ENCODE measurements at regions not wholly inside any gene's neighbourhood (a gene's known extent, or its start where the extent isn't known, plus 50 kb on each side); places are given as distances from the start of the nearest gene placed in this dataset.

- TF ChIP-seq, protein P1, sequence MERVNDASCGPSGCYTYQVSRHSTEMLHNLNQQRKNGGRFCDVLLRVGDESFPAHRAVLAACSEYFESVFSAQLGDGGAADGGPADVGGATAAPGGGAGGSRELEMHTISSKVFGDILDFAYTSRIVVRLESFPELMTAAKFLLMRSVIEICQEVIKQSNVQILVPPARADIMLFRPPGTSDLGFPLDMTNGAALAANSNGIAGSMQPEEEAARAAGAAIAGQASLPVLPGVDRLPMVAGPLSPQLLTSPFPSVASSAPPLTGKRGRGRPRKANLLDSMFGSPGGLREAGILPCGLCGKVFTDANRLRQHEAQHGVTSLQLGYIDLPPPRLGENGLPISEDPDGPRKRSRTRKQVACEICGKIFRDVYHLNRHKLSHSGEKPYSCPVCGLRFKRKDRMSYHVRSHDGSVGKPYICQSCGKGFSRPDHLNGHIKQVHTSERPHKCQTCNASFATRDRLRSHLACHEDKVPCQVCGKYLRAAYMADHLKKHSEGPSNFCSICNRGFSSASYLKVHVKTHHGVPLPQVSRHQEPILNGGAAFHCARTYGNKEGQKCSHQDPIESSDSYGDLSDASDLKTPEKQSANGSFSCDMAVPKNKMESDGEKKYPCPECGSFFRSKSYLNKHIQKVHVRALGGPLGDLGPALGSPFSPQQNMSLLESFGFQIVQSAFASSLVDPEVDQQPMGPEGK (CRISPR knock-in tag; IDR thresholded peaks at IDR 0.05; ENCODE audit: borderline replicate concordance), result no peak
- TF ChIP-seq ZC3H10 (CRISPR knock-in tag; IDR thresholded peaks at IDR 0.05), result no peak
These were observed 292.4 kb downstream of the MRPS30 start (continued) for GRCh38 chr5:45101146-45101545.

DNA sequence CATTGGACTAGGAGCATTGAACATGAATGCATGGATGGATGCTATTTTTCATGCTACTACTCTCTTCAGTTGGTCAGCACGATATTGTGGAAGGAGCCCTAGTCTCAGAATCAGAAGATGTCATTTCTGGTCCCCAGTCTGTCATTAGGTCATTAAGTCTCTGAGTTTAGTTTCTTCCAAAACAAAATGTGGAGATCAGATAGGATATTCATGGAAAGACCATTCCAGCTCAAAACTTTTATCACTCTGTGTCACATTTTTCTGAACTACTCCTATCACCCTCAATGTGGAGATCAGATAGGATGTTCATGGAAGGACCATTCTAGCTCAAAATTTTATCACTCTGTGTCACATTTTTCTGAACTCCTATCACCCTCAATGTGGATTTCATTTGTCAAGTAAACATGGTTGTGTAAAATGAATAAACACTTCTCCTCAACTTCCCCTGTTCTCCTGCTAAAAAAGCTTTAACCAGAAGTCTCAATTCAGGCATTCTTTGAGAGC, 296.8 kb downstream of the MRPS30 start:
- no peak for TF ChIP-seq TSHZ2 (CRISPR knock-in tag; IDR thresholded peaks at IDR 0.05)
- TF ChIP-seq CSDC2 (CRISPR knock-in tag; IDR thresholded peaks at IDR 0.05), result no peak
- no peak for TF ChIP-seq RARB (CRISPR knock-in tag; IDR thresholded peaks at IDR 0.05)
- no peak for TF ChIP-seq ZNF565 (CRISPR knock-in tag; conservative IDR thresholded peaks at IDR 0.05; ENCODE audit: low read depth)
- no peak for TF ChIP-seq ZNF70 (CRISPR knock-in tag; IDR thresholded peaks at IDR 0.05)
- TF ChIP-seq ARNTL (CRISPR knock-in tag; IDR thresholded peaks at IDR 0.05; ENCODE audit: borderline replicate concordance, low read depth), result no peak
- TF ChIP-seq, protein P2, sequence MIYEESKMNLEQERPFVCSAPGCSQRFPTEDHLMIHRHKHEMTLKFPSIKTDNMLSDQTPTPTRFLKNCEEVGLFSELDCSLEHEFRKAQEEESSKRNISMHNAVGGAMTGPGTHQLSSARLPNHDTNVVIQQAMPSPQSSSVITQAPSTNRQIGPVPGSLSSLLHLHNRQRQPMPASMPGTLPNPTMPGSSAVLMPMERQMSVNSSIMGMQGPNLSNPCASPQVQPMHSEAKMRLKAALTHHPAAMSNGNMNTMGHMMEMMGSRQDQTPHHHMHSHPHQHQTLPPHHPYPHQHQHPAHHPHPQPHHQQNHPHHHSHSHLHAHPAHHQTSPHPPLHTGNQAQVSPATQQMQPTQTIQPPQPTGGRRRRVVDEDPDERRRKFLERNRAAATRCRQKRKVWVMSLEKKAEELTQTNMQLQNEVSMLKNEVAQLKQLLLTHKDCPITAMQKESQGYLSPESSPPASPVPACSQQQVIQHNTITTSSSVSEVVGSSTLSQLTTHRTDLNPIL (CRISPR knock-in tag; IDR thresholded peaks at IDR 0.05; ENCODE audit: low read depth), result no peak
- TF ChIP-seq OSR1 (CRISPR knock-in tag; IDR thresholded peaks at IDR 0.05), result no peak
- no peak for TF ChIP-seq ZFP3 (CRISPR knock-in tag; IDR thresholded peaks at IDR 0.05)
- TF ChIP-seq, protein P3, sequence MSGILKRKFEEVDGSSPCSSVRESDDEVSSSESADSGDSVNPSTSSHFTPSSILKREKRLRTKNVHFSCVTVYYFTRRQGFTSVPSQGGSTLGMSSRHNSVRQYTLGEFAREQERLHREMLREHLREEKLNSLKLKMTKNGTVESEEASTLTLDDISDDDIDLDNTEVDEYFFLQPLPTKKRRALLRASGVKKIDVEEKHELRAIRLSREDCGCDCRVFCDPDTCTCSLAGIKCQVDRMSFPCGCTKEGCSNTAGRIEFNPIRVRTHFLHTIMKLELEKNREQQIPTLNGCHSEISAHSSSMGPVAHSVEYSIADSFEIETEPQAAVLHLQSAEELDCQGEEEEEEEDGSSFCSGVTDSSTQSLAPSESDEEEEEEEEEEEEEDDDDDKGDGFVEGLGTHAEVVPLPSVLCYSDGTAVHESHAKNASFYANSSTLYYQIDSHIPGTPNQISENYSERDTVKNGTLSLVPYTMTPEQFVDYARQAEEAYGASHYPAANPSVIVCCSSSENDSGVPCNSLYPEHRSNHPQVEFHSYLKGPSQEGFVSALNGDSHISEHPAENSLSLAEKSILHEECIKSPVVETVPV (CRISPR knock-in tag; IDR thresholded peaks at IDR 0.05), result no peak
- TF ChIP-seq TCF4 (CRISPR knock-in tag; IDR thresholded peaks at IDR 0.05; ENCODE audit: borderline replicate concordance), result no peak
- TF ChIP-seq, protein P4, sequence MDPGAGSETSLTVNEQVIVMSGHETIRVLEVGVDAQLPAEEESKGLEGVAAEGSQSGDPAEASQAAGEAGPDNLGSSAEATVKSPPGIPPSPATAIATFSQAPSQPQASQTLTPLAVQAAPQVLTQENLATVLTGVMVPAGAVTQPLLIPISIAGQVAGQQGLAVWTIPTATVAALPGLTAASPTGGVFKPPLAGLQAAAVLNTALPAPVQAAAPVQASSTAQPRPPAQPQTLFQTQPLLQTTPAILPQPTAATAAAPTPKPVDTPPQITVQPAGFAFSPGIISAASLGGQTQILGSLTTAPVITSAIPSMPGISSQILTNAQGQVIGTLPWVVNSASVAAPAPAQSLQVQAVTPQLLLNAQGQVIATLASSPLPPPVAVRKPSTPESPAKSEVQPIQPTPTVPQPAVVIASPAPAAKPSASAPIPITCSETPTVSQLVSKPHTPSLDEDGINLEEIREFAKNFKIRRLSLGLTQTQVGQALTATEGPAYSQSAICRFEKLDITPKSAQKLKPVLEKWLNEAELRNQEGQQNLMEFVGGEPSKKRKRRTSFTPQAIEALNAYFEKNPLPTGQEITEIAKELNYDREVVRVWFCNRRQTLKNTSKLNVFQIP (CRISPR knock-in tag; IDR thresholded peaks at IDR 0.05; ENCODE audit: borderline replicate concordance, low read depth), result no peak
- no peak for TF ChIP-seq TOX (CRISPR knock-in tag; IDR thresholded peaks at IDR 0.05; ENCODE audit: borderline replicate concordance)
- TF ChIP-seq ZFP30 (CRISPR knock-in tag; IDR thresholded peaks at IDR 0.05), result no peak
- TF ChIP-seq ISL1 (CRISPR knock-in tag; IDR thresholded peaks at IDR 0.05), result no peak
- TF ChIP-seq GLIS3 (CRISPR knock-in tag; IDR thresholded peaks at IDR 0.05), result no peak
- no peak for TF ChIP-seq ZNF8 (CRISPR knock-in tag; IDR thresholded peaks at IDR 0.05)
- no peak for TF ChIP-seq SNAI2 (CRISPR knock-in tag; IDR thresholded peaks at IDR 0.05)
- TF ChIP-seq, protein P1 (CRISPR knock-in tag; IDR thresholded peaks at IDR 0.05; ENCODE audit: borderline replicate concordance), result no peak
- no peak for TF ChIP-seq ZC3H10 (CRISPR knock-in tag; IDR thresholded peaks at IDR 0.05)
- ATAC-seq, result no peak

Measured in SK-N-SH treated with all-trans-retinoic acid at 6 μM for 48 hours (cell line).